SHP77 (cell line): ENCODE measurements at regions not wholly inside any gene's neighbourhood (a gene's known extent, or its start where the extent isn't known, plus 50 kb on each side); places are given as distances from the start of the nearest gene placed in this dataset.

Experiments used
- DNase-seq, 2 experiments: peaks; one replicate each; lab custom pipeline; 2025; lab: John Stamatoyannopoulos, UW

DNA sequence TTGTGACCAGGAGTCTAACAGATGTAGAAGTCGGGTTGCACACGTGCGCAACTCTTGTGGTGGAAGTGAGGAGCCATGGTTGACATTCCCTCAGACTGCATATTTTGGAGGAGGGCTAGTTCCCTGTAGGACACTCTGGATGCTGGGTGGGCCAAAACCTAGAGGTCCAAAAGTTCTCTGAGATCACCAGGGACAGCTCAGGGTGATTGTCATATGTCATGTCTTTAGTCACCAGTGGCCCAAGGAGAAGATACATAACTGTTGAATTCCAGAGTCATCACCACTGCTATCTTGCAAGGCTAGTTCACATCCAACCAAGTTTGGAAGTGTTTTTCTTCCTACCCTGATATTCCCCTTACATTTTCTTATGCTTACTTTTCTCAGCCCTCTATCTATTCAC is 95.2 kb upstream of the C3orf80 start:
- no peak for DNase-seq

DNA sequence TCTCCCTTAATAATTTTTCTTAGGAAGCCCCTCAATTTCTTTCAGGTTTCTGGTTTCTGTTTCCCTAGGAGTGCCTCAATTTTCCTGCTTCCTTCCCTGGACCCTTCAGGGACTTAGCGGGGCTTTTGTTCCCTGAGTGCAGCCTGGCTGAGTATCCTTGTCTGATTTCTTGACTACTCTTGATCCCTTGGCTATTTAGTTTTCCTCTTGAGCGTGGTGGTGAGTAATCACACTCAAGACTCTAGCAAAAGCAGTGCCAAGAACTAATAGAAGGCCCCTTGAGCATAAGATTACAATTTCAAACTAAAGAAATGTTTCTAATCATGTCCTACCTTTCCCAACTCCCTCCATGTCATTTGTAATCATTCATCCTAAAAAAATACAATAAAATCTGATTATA is 94.3 kb upstream of the C3orf80 start:
- no peak for DNase-seq

- no peak for DNase-seq
These were observed 93.0 kb upstream of the C3orf80 start for GRCh38 chr3:160132226-160132625.

DNA sequence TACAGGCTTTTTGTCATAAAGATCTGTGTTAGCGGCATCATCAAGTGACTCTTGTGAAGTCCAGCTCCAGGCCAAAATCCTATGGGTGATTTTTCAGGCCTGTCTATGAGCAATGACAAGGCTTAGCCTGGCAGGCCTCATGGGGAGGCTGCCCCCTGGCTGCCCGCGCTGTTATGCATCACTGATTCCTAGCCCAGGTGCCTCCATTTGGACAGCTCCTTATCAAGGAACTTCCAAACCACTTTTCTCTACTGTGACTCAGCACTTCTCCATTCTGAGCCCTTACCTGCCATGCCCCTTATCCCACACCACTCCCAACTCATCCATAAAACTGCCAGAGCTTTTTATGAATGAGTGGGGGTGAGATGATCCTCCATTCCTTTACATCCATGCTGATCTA is 91.5 kb upstream of the C3orf80 start:
- DNase-seq: no peak

DNA sequence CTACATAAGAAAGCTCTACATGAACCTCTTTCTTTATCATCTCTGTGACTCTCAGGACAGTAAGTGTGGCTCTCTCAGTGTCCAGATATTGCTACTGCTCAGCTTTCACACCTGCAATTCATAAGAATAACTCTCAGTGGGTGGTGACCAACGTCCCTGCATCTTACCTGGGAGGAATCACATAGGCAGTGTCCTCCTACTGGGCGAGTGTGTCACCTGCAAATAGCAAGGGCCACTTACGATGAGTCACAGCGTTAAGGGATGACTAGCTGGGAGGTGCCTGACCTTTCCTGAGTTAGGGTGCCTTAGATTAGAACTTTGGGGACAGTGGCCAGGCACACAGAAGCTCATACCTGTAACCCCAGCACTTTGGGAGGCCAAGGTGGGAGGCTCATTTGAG is 90.8 kb upstream of the C3orf80 start:
- DNase-seq: no peak

DNA sequence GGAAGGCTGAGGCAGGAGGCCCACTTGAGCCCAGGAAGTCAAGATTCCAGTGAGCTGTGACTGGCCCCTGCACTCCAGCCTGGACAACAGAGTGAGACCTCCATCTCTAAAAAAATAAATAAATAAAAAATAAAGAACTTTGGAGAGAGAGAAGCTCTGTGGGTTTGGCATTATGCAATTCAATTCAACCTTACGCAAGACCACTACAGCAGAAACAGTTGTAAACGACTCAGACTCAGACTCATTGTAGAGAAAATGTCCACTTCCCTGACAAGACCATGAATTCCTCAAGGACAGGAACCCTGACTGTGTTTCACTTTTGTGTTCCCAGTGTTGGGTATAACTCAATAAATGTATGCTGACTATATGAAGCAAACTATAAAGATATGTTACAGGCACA is 90.3 kb upstream of the C3orf80 start:
- DNase-seq: no peak

- no peak for DNase-seq
These were observed 89.4 kb upstream of the C3orf80 start for GRCh38 chr3:160135851-160136250.

- DNase-seq: no peak
These were observed 88.8 kb upstream of the C3orf80 start for GRCh38 chr3:160136421-160136820.

GRCh38 chr3:160139291-160139690 is 85.9 kb upstream of the C3orf80 start:
- DNase-seq: no peak

DNA sequence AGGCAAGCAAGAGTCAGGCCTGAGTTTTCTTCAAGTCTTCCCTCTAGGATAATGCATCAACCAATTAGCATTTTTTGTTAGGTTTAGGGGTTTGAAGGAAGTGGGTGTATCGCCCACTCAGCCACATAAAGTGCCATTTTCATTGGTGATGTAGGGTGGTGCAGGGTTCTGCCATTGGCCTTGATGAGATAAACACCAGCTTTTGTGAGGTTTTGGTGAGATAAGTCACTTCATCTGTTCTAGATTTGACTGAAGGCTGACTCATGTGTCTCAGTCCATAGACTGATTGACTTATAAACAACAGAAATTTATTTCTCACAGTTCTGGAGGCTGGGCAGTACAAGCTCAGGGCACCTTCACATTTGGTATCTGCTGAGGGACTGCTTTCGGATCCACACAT is 84.5 kb upstream of the C3orf80 start:
- no peak for DNase-seq

DNA sequence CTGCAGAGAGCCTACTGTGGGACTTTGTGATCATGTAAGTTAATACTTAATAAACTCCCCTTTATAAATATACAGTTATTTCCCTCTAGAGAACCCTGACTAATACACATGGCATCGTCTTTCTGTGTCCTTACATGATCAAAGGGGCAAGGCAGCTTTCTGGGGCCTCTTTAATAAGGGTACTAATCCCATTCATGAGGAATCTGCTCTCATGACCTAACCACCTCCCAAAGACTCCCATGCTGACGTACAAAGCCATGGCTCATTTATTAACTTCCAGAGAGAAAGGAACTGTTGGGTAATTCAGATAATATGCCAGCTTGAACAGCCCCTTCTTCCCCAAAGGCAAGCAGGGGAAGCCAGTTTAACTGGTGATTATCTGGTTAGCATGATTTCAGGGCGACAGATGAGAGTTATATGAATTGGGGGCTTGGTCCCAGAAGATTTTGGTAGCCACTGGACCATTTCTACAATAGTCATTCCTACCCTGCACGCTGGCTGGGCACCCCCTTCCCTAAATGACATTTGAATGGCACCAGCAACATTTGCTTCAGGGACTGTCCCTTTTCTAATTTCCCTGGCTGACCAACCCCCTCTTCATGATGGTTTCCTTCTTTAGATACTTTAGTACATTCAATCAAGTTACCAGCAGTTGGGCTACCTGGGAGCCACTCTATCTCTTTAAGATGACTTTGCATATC is 83.6 kb upstream of the C3orf80 start:
- no peak for DNase-seq

DNA sequence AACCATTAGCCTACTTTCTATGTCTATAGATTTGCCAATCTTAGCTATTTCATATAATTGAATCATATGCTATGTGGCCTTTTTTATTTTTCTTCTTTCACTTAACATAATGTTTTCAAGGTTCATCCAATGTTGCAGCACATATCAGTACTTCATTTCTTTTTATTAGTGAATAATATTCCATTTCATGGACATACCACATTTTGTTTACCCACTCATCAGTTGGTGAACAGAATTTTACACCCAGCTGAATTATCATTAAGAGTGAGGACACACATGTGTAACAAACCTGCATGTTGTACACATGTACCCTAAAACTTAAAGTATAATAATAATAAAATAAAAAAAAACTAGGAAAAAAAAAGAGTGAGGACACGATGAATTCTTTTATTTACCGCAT is 81.7 kb upstream of the C3orf80 start:
- DNase-seq: no peak

DNA sequence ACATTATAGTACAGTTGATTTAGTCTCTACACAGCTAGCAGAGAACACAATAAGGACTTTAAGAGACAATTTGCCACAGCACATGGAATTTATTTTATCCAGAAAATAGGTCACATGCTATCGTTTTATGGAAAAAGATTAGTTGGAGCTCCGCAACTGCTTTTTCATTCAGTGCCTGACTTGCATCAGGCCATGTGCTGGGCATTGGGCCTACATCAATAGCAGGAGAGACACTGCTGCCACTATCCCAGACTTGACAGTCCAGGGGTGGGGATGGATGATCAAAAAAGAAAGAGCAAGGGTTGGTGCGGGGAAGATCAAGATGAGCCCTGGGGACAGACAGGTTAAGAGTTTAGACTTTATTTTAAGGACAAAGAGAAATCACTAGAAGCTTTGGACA is 75.2 kb upstream of the C3orf80 start:
- DNase-seq: no peak

- DNase-seq: no peak
These were observed 74.7 kb upstream of the C3orf80 start for GRCh38 chr3:160150525-160150924.

- DNase-seq: no peak
These were observed 72.6 kb upstream of the C3orf80 start for GRCh38 chr3:160152638-160153037.

DNA sequence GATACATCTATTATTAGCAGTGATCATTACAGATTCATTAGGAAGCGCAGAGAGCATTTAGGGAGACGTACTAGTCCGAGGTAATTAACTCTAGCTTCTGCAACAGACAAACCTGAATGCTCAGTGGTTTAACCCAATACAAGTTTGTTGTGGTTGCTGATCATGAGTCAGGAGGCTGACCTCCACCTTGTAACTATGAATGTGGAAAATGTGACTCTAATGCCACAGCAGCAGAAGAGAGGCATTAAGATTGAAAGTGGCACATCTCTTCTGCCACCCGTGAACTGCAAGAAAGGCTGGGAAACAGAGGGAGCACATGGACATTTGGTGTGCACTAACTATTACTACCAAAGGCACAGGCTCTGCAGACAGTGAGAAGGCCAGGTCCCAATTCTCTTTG is 71.2 kb upstream of the C3orf80 start:
- DNase-seq: no peak

GRCh38 chr3:160154596-160154995 is 70.6 kb upstream of the C3orf80 start:
- no peak for DNase-seq

DNA sequence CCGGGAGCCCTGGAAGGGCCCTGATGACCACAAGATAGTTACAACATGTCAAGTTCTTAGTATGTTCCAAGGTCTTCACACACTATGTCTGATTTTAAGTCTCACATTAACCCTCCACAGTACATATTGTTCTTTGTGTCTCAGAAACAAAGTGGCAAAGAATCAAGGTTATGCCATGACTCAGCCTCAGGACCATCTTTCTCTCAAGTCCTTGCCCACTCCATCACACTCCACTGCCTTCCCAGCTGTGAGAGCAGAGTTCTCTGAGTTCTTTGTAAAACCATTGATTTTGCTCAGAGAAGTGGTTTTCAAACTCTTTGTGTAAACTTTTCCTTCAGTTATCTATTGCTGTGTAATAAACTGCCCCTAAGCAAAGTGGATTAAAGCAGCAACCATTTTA is 67.9 kb upstream of the C3orf80 start:
- no peak for DNase-seq

- DNase-seq: no peak
These were observed 65.9 kb upstream of the C3orf80 start for GRCh38 chr3:160159341-160159740.

DNA sequence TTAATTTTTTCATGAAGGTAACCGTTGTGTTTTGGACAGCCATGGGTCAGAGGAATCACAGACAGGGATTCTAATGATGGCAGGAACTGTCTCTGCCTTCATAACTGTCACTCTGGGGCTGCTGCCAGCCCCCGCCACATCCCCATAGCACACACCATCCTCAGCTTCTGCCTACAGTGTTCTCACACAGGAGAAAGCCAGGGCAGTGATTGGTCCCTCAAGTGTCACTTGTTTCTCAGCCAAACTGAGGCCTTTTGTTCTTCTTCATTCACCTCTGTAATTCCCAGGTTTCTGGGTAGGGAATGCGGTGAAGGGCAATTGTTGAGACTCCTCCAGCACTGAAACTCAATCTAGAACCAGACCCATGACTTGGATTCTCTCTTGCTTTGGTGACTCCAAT is 65.4 kb upstream of the C3orf80 start:
- no peak for DNase-seq

- no peak for DNase-seq
These were observed 63.3 kb upstream of the C3orf80 start for GRCh38 chr3:160161921-160162320.

DNA sequence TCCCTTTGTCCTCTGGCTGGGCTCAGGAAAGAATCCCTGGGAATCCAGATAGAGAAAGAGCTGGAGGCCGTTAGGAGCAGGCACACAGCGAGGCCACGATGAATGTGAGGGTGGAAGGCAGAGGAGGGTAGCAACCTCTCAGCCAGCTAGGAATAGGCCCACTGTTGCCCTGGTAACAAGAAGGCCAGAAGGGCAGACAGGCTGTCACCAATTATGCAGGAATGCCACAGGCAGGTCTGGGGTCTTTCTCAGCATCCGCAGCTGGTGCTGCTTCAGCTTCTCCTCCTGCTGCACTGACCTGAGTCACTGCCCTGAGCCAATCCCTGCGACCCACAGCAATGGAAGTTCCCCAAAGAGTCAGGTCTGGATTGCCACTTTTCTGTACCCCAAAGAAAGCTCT is 62.8 kb upstream of the C3orf80 start:
- DNase-seq: no peak

- peak; percentile 16 to 18 for DNase-seq
These were observed 61.9 kb upstream of the C3orf80 start for GRCh38 chr3:160163229-160163878.

DNA sequence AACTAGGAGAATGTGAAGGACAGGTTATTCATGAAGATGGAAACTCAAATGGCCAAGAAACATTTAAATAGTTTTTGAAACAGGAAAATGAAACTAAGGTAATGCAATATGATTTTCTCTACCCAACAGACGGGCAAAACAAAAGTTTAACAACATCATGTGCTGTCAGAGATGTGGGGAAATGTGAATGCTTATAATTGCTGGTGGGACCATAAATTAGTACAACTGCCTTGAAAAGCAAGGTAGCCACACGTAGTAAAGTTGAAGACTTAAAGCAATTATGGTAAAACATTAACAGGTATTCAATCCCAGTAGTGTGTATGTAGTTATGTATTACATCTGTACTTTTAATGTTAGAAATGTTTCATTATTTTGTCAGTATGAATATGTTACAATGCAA is 57.0 kb upstream of the C3orf80 start:
- no peak for DNase-seq
